CD4-positive, alpha-beta memory T cell (primary cell): ENCODE measurements at regions not wholly inside any gene's neighbourhood (a gene's known extent, or its start where the extent isn't known, plus 50 kb on each side); places are given as distances from the start of the nearest gene placed in this dataset.

ENCODE experiments used
- CTCF ChIA-PET: fragments of 350-600 bp; sonication (Branson Sonifier 250); formaldehyde crosslinking; loops from one replicate; lab custom pipeline; 2021; ENCODE audit warnings: inconsistent platforms; ENCODE audit not compliant: partially characterized antibody; lab: Charles Lee
- POLR2A ChIA-PET: fragments of 350-600 bp; sonication (Branson Sonifier 250); formaldehyde crosslinking; loops from one replicate; lab custom pipeline; 2021; ENCODE audit not compliant: partially characterized antibody; lab: Charles Lee
- DNase-seq, 5 donors: peaks; one replicate each; pipeline versions ENCODE4 v3.0.0 to v3.0.0-alpha.2; 2020 to 2022; ENCODE audit warnings: mixed read lengths in 1 of 5
- H3K27ac ChIP-seq: one replicate; pipeline ENCODE4 v1.7.0; 2013; ENCODE audit warnings: low read depth, low read length
- H3K27me3 ChIP-seq: 2 replicates; pipeline ENCODE4 v1.7.0; 2013; ENCODE audit warnings: mild to moderate bottlenecking, low read length, moderate library complexity; ENCODE audit not compliant: insufficient read depth
- H3K36me3 ChIP-seq: 2 replicates; pipeline ENCODE4 v1.7.0; 2013; ENCODE audit warnings: mild to moderate bottlenecking, low read length, moderate library complexity; ENCODE audit not compliant: insufficient read depth
- H3K4me1 ChIP-seq: 2 replicates; pipeline ENCODE4 v1.7.0; 2013; ENCODE audit warnings: mild to moderate bottlenecking, low read length, moderate library complexity; ENCODE audit not compliant: insufficient read depth
- H3K4me3 ChIP-seq, 2 donors: one replicate each; pipeline ENCODE4 v1.7.0; 2013; ENCODE audit warnings: low read length in 2 of 2, mild to moderate bottlenecking in 1 of 2
- H3K9me3 ChIP-seq, 2 donors: one replicate each; pipeline ENCODE4 v1.7.0; 2013; ENCODE audit warnings: low read length in 2 of 2, control low read depth in 1 of 2; ENCODE audit not compliant: control insufficient read depth in 1 of 2
- H3K27ac Mint-ChIP-seq, 7 donors: one replicate each; pipeline ENCODE4 v1.8.0; 2020 to 2021; ENCODE audit warnings: mixed read lengths in 7 of 7, mild to moderate bottlenecking in 6 of 7, inconsistent platforms in 3 of 7, moderate library complexity in 3 of 7
- H3K27me3 Mint-ChIP-seq, 2 donors: one replicate each; pipeline ENCODE4 v1.8.0; 2020 to 2021; ENCODE audit warnings: mixed read lengths in 2 of 2
- H3K36me3 Mint-ChIP-seq, 2 donors: one replicate each; pipeline ENCODE4 v1.8.0; 2020 to 2021; ENCODE audit warnings: mixed read lengths in 2 of 2, inconsistent platforms in 1 of 2, mild to moderate bottlenecking in 1 of 2
- H3K4me1 Mint-ChIP-seq, 4 donors: one replicate each; pipeline ENCODE4 v1.8.0; 2020 to 2021; ENCODE audit warnings: mixed read lengths in 4 of 4, mild to moderate bottlenecking in 1 of 4
- H3K4me3 Mint-ChIP-seq, 8 donors: one replicate each; pipeline ENCODE4 v1.8.0; 2020 to 2021; ENCODE audit warnings: mixed read lengths in 8 of 8, mild to moderate bottlenecking in 7 of 8, moderate library complexity in 6 of 8, inconsistent platforms in 3 of 8
- H3K9me3 Mint-ChIP-seq, 8 donors: one replicate each; pipeline ENCODE4 v1.8.0; 2020 to 2021; ENCODE audit warnings: mixed read lengths in 8 of 8, mild to moderate bottlenecking in 5 of 8, inconsistent platforms in 3 of 8, moderate library complexity in 1 of 8
- intact Hi-C: fragments of 100-400 bp; cut with micrococcal nuclease; formaldehyde crosslinking; loops from one replicate; pipeline ENCODE4 v1.15.1; 2023

- Histone ChIP-seq H3K36me3 (no peaks in the 10 kb centered on the region), H3K9me3 (no peaks in the 10 kb centered on the region), H3K4me3 (no peak overlapping the region), H3K27me3 (no peaks in the 10 kb centered on the region), H3K27ac (no peak overlapping the region), H3K4me1 (no peaks in the 10 kb centered on the region)
- H3K9me3 Mint-ChIP-seq = peaks cover 0 to 12% (median 7%) of the 10 kb centered on the region in 8 donors
- no peaks in the 10 kb centered on the region for H3K36me3 Mint-ChIP-seq
- no peak overlapping the region for H3K27ac Mint-ChIP-seq
- no peaks in the 10 kb centered on the region for H3K27me3 Mint-ChIP-seq
- no peaks in the 10 kb centered on the region for H3K4me1 Mint-ChIP-seq
- no peak overlapping the region for H3K4me3 Mint-ChIP-seq
- DNase-seq = no peak
- ChIA-PET CTCF (interaction anchor here (1.4 kb wide), 1 partner anchor 9 kb away, joined by 4 read pairs; no protein-coding TSS in a partner anchor), POLR2A (no interaction called here)
- intact Hi-C loops = no loop called here
Measured at GRCh38 chr5:125034331-125034730, 287.9 kb upstream of the ZNF608 start.

DNA sequence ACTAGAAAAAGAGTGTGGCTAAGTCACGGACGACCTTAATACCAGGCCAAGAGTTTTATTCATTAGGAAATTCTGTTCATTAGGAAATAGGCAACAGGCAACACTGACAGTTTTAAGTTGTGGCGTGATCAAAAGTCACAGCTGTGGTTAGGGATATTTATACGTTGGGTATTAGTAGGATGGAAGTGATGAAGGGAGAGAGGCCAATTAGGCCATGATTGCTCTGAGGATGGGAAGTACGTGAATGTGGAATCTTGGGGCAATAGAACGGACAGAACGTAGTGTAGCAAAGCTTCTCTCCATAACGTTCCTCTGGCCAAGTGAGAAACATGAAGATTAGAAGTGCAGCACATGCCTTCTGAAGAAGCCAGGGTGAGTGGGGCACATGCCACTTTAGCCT, 290.1 kb upstream of the ZNF608 start:
- Mint-ChIP-seq H3K4me3 (no peak overlapping the region), H3K27ac (no peak overlapping the region), H3K36me3 (no peaks in the 10 kb centered on the region), H3K27me3 (no peaks in the 10 kb centered on the region), H3K9me3 (peaks cover 0 to 14% (median 6%) of the 10 kb centered on the region in 8 donors), H3K4me1 (no peaks in the 10 kb centered on the region)
- H3K36me3 ChIP-seq = no peaks in the 10 kb centered on the region
- ChIA-PET CTCF (no interaction called here), POLR2A (no interaction called here)
- no peak overlapping the region for H3K4me3 ChIP-seq
- DNase-seq = no peak
- intact Hi-C loops = no loop called here
- H3K4me1 ChIP-seq = no peaks in the 10 kb centered on the region
- no peaks in the 10 kb centered on the region for H3K9me3 ChIP-seq
- no peaks in the 10 kb centered on the region for H3K27me3 ChIP-seq
- H3K27ac ChIP-seq = no peak overlapping the region

- intact Hi-C loops = no loop called here
- H3K4me3 ChIP-seq = no peak overlapping the region
- Mint-ChIP-seq H3K4me3 (no peak overlapping the region), H3K4me1 (no peaks in the 10 kb centered on the region), H3K36me3 (no peaks in the 10 kb centered on the region), H3K27ac (no peak overlapping the region), H3K27me3 (no peaks in the 10 kb centered on the region), H3K9me3 (peaks cover 0 to 14% (median 6%) of the 10 kb centered on the region in 8 donors)
- H3K27ac ChIP-seq = no peak overlapping the region
- H3K36me3 ChIP-seq = no peaks in the 10 kb centered on the region
- ChIA-PET CTCF (no interaction called here), POLR2A (no interaction called here)
- DNase-seq = no peak
- H3K4me1 ChIP-seq = no peaks in the 10 kb centered on the region
- H3K27me3 ChIP-seq = no peaks in the 10 kb centered on the region
- H3K9me3 ChIP-seq = no peaks in the 10 kb centered on the region
Measured at GRCh38 chr5:125037020-125037419, 290.6 kb upstream of the ZNF608 start.

- ChIA-PET POLR2A (no interaction called here), CTCF (no interaction called here)
- no peaks in the 10 kb centered on the region for H3K27me3 ChIP-seq
- no peak overlapping the region for H3K4me3 ChIP-seq
- Mint-ChIP-seq H3K4me1 (no peaks in the 10 kb centered on the region), H3K9me3 (peaks cover 0 to 14% (median 4%) of the 10 kb centered on the region in 8 donors), H3K27ac (no peak overlapping the region), H3K27me3 (no peaks in the 10 kb centered on the region), H3K4me3 (no peak overlapping the region), H3K36me3 (no peaks in the 10 kb centered on the region)
- H3K9me3 ChIP-seq = no peaks in the 10 kb centered on the region
- no peak for DNase-seq
- H3K27ac ChIP-seq = no peak overlapping the region
- intact Hi-C loops = no loop called here
- H3K4me1 ChIP-seq = no peaks in the 10 kb centered on the region
- H3K36me3 ChIP-seq = no peaks in the 10 kb centered on the region
Measured at GRCh38 chr5:125037530-125037929, 291.1 kb upstream of the ZNF608 start.

- Mint-ChIP-seq H3K27me3 (no peaks in the 10 kb centered on the region), H3K9me3 (peaks cover 0 to 14% (median 3%) of the 10 kb centered on the region in 8 donors), H3K27ac (no peak overlapping the region), H3K4me1 (no peaks in the 10 kb centered on the region), H3K36me3 (no peaks in the 10 kb centered on the region), H3K4me3 (no peak overlapping the region)
- CTCF ChIA-PET = no interaction called here
- Histone ChIP-seq H3K27me3 (no peaks in the 10 kb centered on the region), H3K4me3 (no peak overlapping the region), H3K36me3 (no peaks in the 10 kb centered on the region), H3K4me1 (no peaks in the 10 kb centered on the region), H3K9me3 (no peaks in the 10 kb centered on the region), H3K27ac (no peak overlapping the region)
- intact Hi-C loops = no loop called here
- DNase-seq = no peak
- POLR2A ChIA-PET = no interaction called here
Measured at GRCh38 chr5:125038477-125038876, 292.0 kb upstream of the ZNF608 start.

DNA sequence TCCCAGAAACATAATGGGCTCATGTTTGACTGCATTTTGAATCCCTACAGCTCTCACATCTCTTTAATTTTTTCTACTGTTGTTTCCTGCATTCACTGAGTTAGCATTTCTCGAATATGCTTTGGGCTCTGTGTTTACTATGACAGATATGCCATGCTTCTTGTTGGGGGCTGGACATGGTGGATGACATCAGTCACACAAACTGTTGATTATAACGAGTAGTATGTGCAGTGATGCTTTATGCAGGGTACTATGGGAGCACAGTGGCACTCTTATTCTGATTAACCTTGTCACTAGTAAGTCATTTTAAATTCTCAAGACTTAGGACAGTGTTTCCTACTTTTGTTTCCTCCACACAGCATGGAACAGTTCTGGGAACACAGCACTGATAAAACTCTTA, 295.4 kb upstream of the ZNF608 start:
- no peak overlapping the region for H3K4me3 ChIP-seq
- H3K27ac Mint-ChIP-seq = no peak overlapping the region
- H3K27me3 Mint-ChIP-seq = no peaks in the 10 kb centered on the region
- H3K4me1 Mint-ChIP-seq = no peaks in the 10 kb centered on the region
- no peaks in the 10 kb centered on the region for H3K9me3 ChIP-seq
- H3K36me3 Mint-ChIP-seq = no peaks in the 10 kb centered on the region
- H3K27ac ChIP-seq = no peak overlapping the region
- intact Hi-C loops = no loop called here
- no peak overlapping the region for H3K4me3 Mint-ChIP-seq
- H3K9me3 Mint-ChIP-seq = peaks cover 0 to 11% (median 2%) of the 10 kb centered on the region in 8 donors
- H3K36me3 ChIP-seq = no peaks in the 10 kb centered on the region
- H3K4me1 ChIP-seq = no peaks in the 10 kb centered on the region
- no peaks in the 10 kb centered on the region for H3K27me3 ChIP-seq
- CTCF ChIA-PET = no interaction called here
- no peak for DNase-seq
- POLR2A ChIA-PET = no interaction called here

- Histone ChIP-seq H3K9me3 (no peaks in the 10 kb centered on the region), H3K27me3 (no peaks in the 10 kb centered on the region), H3K36me3 (no peaks in the 10 kb centered on the region), H3K4me3 (no peak overlapping the region), H3K4me1 (no peaks in the 10 kb centered on the region), H3K27ac (no peak overlapping the region)
- H3K27ac Mint-ChIP-seq = no peak overlapping the region
- CTCF ChIA-PET = interaction anchor here (1.6 kb wide), 1 partner anchor 9 kb away, joined by 4 read pairs; no protein-coding TSS in a partner anchor
- no peaks in the 10 kb centered on the region for H3K4me1 Mint-ChIP-seq
- peaks cover 0 to 10% (median 2%) of the 10 kb centered on the region in 8 donors for H3K9me3 Mint-ChIP-seq
- intact Hi-C loops = no loop called here
- H3K27me3 Mint-ChIP-seq = no peaks in the 10 kb centered on the region
- no peak for DNase-seq
- H3K4me3 Mint-ChIP-seq = no peak overlapping the region
- no peaks in the 10 kb centered on the region for H3K36me3 Mint-ChIP-seq
- POLR2A ChIA-PET = no interaction called here
Measured at GRCh38 chr5:125042261-125042890, 295.9 kb upstream of the ZNF608 start.
